DND-41 (cell line): ENCODE measurements at regions not wholly inside any gene's neighbourhood (a gene's known extent, or its start where the extent isn't known, plus 50 kb on each side); places are given as distances from the start of the nearest gene placed in this dataset.

Source experiments
- CTCF ChIP-seq: IDR thresholded peaks from 2 replicates; pipeline ENCODE4 v1.5.1; 2012; ENCODE audit warnings: borderline replicate concordance, low read length, moderate library complexity, mild to moderate bottlenecking; ENCODE audit not compliant: poor library complexity, severe bottlenecking; ENCODE audit errors: extremely low read depth
- EZH2 ChIP-seq: IDR thresholded peaks from 3 replicates; pipeline ENCODE4 v1.6.1; 2012; ENCODE audit warnings: borderline replicate concordance, low read depth, mild to moderate bottlenecking, moderate library complexity, low read length, inconsistent platforms; ENCODE audit not compliant: severe bottlenecking

GRCh38 chr9:2375114-2375513, 246.5 kb upstream of the VLDLR start:
- TF ChIP-seq CTCF (no peak), EZH2 (no peak)
